ENCODE measurements at regions not wholly inside any gene's neighbourhood (a gene's known extent, or its start where the extent isn't known, plus 50 kb on each side); places are given as distances from the start of the nearest gene placed in this dataset.
"Not testable (repeated sequence)": the region's sequence is repeated elsewhere in the genome, so short reads cannot be mapped to it uniquely, and the experiment has no call there.

- no peak for DNase-seq (ENCODE audit: low read depth in 2 of 2, low spot score in 1 of 2)
Measured at GRCh38 chr9:93813221-93814076, 141.7 kb downstream of the BARX1 start.

GRCh38 chr9:93812410-93812668, 142.8 kb downstream of the BARX1 start:
- no peak for DNase-seq (ENCODE audit: low read depth in 2 of 2, low spot score in 1 of 2)

GRCh38 chr9:93810028-93810971, 144.9 kb downstream of the BARX1 start:
- no peak for DNase-seq (ENCODE audit: low read depth in 2 of 2, low spot score in 1 of 2)

DNA sequence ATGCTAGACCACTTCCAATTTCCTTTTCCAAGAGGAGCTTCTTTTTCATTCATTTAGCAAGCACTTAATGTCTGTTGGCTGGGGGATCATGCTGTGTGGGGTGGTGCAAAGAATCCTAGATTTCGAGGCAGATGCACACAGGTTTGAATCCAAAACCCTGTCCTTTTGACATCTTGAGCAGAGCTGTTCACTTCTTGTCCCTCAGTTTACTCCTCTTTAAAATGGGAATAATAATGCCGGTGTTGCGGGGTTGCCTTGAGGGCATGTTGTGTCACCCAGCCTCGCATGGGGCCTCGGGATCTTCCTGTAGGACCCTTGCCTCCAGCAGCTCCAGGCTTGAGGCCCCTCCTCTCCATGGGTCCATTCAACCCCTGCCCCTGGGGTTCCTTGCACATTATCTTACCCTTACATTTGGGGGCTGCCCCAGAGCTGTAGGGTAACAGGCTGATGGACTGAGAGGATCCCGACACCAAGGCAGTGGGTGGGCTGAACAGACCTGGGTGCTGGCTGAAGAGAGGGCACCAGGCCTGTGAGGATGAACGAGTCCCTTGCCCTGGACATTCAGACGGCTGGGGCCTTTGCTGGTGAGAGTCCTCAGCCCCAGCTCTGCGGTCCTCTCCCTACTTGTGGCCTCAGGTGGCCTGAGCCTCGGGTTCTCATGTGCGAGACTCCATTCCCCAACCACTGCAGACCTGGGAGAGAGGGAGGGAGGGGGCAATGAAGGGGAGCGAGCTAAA, 145.8 kb downstream of the BARX1 start:
- no peak for DNase-seq (ENCODE audit: low read depth in 2 of 2, low spot score in 1 of 2)

DNA sequence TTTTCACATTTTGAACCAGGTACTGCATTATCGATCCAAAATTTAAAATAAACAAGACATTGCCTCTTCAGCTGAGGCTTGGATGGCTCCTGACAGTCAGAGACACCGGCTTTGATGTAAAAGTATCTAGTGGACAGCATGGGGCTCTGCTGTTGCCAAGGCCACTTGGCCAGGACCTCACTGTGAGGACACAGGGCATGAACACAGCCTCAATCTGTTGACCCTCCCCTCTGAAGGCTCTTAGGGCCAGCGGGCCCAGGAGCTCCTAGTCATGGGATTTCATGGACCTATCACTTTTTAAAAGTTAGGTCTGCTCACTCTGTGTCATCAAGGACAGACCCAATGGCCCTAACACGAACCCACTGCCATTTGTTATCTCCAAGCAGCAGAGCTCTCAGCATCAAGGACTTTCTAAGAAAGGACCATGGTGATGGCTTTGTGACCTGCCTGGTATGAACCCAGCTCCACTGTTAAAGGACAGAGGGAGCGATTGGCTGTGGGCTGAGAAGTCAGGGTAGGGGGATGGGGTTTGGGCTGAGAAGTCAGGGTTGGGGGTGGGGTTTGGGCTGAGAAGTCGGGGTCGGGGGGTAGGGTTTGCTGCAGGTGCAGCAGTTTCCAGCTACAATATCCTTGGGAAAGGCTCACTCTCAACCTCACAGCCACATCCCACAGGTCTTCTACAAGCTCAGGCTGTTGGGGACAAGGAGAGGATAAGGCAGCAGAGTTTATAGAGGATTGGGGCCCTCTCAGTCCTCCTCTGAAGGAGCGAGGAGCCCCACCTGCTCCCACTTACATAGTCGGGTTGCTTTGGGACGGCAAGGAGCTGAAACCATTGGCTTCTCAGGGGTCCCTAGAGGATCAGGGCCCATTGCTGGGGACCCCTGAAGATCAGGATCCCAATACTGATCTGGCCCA, 146.8 kb downstream of the BARX1 start:
- no peak for DNase-seq (ENCODE audit: low read depth in 2 of 2, low spot score in 1 of 2)

GRCh38 chr9:93807166-93808074, 147.7 kb downstream of the BARX1 start:
- DNase-seq (ENCODE audit: low read depth in 2 of 2, low spot score in 1 of 2): no peak

GRCh38 chr9:93801581-93802284, 153.4 kb downstream of the BARX1 start:
- DNase-seq (ENCODE audit: low read depth in 2 of 2, low spot score in 1 of 2): no peak

GRCh38 chr9:93801120-93801519, 154.0 kb downstream of the BARX1 start:
- DNase-seq (ENCODE audit: low read depth in 2 of 2, low spot score in 1 of 2): no peak

DNA sequence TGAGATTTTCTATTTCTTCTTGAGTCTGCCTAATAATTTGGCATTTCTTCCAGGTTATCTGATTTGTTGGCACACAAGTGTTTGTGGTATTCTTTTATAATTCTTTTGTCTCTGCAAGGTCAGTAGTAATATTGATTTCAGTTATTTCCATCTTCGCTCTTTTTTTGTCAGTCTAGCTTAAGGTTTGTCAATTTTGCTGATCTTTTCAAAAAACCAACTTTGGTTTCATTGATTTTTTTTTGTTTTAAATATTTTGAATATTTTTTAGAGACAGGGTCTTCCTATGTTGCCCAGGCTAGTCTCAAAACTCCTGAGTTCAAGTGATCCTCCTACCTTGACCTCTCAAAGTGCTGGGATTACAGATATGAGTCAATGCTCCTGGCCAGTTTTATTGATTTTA, 162.8 kb downstream of the BARX1 start:
- no peak for DNase-seq (ENCODE audit: low read depth in 2 of 2, low spot score in 1 of 2)

GRCh38 chr9:93786204-93786603, 169.0 kb downstream of the BARX1 start:
- no peak for DNase-seq (ENCODE audit: low read depth in 2 of 2, low spot score in 1 of 2)

GRCh38 chr9:93776873-93777272, 178.3 kb downstream of the BARX1 start:
- DNase-seq (ENCODE audit: low read depth in 2 of 2, low spot score in 1 of 2): no peak

GRCh38 chr9:93776256-93776655, 178.9 kb downstream of the BARX1 start:
- DNase-seq (ENCODE audit: low read depth in 2 of 2, low spot score in 1 of 2): no peak

DNA sequence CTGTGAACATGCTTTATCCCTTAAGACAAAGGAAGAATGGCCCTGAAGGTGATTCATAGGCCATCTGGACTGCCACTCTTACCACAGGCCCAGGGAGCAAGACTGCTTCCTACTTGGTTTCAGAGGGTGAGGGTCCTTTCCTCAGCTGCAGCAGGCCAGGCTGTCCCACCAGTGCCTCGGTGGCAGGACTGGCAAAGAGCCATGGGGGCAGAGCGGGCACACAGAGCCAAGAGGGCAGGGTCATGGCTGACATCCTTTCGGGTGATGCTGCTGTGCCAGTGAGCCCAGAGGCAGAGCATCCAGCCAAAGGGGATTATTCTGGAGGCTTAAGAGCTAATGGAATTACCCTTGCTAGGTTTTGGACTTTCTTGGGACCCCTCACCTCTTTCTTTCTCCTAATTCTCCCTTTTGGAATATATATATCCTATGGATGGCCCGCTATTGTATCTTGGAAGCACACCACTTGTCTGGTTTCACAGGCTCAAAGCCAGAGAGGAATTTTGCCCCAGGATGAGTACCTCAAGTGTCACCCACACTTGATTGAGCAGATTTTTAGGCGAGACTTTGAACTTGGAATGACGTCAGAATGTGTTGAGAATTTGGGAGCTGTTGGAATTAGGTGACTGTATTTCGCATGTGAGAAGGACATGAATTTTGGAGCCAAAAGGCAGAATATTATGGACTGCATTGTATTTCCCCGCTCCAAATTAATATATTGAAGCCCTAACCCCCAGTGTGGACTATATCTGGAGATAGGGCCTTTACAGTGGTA, 180.6 kb downstream of the BARX1 start:
- no peak for DNase-seq (ENCODE audit: low read depth in 2 of 2, low spot score in 1 of 2)

GRCh38 chr9:93771276-93771675, 183.9 kb downstream of the BARX1 start:
- no peak for DNase-seq (ENCODE audit: low read depth in 2 of 2, low spot score in 1 of 2)

DNA sequence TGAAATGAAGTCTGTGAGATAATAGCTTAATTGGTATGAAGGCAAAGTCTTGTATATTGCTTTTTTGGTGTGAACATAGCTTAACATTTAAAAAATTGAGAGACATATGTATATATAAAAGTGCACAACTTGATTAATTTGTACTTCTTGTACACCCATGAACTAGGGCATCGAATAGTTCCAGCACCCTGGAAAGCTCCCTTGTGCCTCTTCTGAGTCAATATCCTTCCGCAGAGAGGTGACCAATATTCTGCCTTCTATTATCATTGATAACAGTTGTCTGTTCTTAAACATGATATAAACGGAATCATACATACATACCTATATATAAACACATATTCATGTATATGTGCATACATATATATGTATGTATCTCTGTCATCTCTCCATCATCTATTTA, 185.4 kb downstream of the PHF2 start:
- no peak for DNase-seq (ENCODE audit: low read depth in 2 of 2, low spot score in 1 of 2)

- DNase-seq (ENCODE audit: low read depth in 2 of 2, low spot score in 1 of 2): no peak
Measured at GRCh38 chr9:93750045-93750444, 173.7 kb downstream of the PHF2 start.

DNA sequence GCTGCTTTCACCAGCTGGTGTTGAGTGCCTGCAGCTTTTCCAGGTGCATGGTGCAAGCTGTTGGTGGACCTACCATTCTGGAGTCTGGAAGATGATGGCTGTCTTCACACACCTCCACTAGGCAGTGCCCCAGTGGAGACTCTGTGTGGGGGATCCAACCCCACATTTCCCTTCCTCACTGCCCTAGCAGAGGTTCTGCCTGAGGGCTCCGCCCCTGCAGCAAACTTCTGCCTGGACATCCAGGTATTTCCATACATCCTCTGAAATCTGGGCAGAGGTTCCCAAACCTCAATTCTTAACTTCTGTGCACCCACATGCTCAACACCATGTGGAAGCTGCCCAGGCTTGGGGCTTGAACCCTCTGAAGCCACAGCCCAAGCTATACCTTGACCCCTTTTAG, 172.4 kb downstream of the PHF2 start:
- DNase-seq (ENCODE audit: low read depth in 2 of 2, low spot score in 1 of 2): not testable (repeated sequence)

DNA sequence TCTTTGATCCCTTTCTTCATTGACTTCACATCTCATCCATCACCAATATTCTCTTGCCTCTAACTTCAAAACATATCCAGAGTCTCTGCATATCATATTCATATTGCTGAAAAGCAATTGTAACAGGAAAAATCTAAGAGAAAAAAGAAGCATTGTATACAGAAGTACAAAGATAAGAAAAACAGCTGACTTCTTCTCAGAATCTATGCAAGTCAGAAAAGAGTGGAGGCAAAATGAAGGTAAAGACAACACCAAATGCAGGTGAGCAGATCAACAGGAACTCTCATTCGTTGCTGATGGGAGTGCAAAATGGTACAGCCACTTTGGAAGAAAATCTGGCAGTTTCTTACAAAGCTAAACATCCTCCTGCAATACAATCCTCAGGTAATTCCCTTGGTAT, 155.6 kb downstream of the PHF2 start:
- no peak for DNase-seq (ENCODE audit: low read depth in 2 of 2, low spot score in 1 of 2)
